ENCODE measurements at regions not wholly inside any gene's neighbourhood (a gene's known extent, or its start where the extent isn't known, plus 50 kb on each side); places are given as distances from the start of the nearest gene placed in this dataset.

DNA sequence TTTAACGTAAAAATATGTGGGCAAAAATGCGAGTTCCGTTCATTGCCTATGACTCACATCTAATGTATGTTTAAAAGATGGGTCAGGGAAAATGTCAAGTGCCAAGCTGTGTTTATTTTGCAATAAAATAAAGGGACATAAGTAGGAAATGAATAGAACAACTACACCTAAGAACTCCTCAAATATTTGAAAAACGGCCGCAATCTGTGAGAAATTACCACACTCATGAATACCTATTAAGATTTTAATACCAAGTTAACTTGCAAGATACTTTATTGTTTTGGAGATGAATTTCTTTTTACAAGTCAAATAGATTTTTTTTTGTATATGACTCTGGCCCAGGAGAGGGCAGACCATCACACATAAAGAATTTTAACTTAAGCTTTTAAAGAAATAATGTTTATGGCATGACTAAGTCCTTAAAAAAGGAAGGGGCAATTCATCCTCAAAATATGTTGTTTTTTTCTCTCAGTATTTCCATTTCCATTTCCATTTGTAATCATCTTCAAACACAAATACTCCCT is 152.7 kb downstream of the SUCNR1 start:
- Histone ChIP-seq H3K4me3 (ENCODE audit: severe bottlenecking) (no peak overlapping the region), H3K4me1 (ENCODE audit: insufficient read depth, poor library complexity, severe bottlenecking) (peaks cover 34% of the 10 kb centered on the region), H3K27ac (ENCODE audit: poor library complexity, severe bottlenecking) (peak overlapping the region; percentile 96), H3K27me3 (ENCODE audit: insufficient read depth, poor library complexity, severe bottlenecking) (no peaks in the 10 kb centered on the region), H3K36me3 (ENCODE audit: low read depth) (no peaks in the 10 kb centered on the region), H3K9me3 (ENCODE audit: severe bottlenecking) (no peaks in the 10 kb centered on the region)
- ATAC-seq (ENCODE audit: low read depth), result peak; percentile 56
- TF ChIP-seq, protein P1, sequence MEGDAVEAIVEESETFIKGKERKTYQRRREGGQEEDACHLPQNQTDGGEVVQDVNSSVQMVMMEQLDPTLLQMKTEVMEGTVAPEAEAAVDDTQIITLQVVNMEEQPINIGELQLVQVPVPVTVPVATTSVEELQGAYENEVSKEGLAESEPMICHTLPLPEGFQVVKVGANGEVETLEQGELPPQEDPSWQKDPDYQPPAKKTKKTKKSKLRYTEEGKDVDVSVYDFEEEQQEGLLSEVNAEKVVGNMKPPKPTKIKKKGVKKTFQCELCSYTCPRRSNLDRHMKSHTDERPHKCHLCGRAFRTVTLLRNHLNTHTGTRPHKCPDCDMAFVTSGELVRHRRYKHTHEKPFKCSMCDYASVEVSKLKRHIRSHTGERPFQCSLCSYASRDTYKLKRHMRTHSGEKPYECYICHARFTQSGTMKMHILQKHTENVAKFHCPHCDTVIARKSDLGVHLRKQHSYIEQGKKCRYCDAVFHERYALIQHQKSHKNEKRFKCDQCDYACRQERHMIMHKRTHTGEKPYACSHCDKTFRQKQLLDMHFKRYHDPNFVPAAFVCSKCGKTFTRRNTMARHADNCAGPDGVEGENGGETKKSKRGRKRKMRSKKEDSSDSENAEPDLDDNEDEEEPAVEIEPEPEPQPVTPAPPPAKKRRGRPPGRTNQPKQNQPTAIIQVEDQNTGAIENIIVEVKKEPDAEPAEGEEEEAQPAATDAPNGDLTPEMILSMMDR (IDR thresholded peaks at IDR 0.05; ENCODE audit: poor library complexity, severe bottlenecking), result peak; percentile 79
- DNase-seq (ENCODE audit: low spot score), result no peak

DNA sequence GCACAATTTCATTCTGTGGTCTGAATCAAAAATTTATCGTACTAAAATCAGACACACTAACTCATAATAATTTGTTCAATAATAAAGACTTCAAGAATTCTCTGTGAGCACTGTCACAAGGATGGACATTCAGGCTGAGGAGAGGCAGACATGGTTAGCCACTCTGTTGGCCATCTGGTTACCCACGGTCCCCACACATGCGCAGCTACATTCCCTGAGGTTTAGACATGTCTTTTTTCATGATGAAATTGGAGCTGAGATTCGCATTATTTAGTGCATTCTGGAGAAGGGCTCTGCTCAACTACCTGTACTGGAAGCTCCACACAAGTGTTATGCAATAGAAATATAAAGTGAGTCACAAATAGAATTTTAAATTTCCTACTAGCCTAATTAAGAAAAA is 156.9 kb downstream of the SUCNR1 start:
- Histone ChIP-seq H3K4me3 (ENCODE audit: severe bottlenecking) (no peak overlapping the region), H3K36me3 (ENCODE audit: low read depth) (no peaks in the 10 kb centered on the region), H3K27ac (ENCODE audit: poor library complexity, severe bottlenecking) (no peak overlapping the region), H3K27me3 (ENCODE audit: insufficient read depth, poor library complexity, severe bottlenecking) (no peaks in the 10 kb centered on the region), H3K9me3 (ENCODE audit: severe bottlenecking) (no peaks in the 10 kb centered on the region), H3K4me1 (ENCODE audit: insufficient read depth, poor library complexity, severe bottlenecking) (peaks cover 20% of the 10 kb centered on the region)
- ATAC-seq (ENCODE audit: low read depth) (no peak), DNase-seq (ENCODE audit: low spot score) (no peak)
- TF ChIP-seq, protein P1 (IDR thresholded peaks at IDR 0.05; ENCODE audit: poor library complexity, severe bottlenecking), result no peak

DNA sequence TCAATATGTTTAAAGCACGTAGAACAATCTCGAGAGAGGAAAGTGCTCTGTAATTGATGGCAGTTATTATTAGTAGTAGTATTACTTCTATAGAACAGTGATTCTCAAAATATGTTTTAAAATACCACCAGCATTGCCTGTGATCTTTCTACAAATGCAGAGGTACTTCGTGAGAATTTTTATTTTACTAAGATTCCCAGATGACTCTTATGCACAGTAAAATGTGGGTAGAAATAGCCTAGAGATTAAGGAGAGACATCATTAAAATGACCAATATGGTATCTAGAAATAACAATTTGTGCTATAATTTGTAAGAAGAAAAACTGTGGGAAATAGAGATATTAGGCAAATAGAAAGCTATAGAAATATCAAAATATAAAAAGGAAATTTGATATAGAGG is 157.9 kb downstream of the SUCNR1 start:
- TF ChIP-seq, protein P1 (IDR thresholded peaks at IDR 0.05; ENCODE audit: poor library complexity, severe bottlenecking), result no peak
- no peaks in the 10 kb centered on the region for H3K9me3 ChIP-seq (ENCODE audit: severe bottlenecking)
- no peaks in the 10 kb centered on the region for H3K36me3 ChIP-seq (ENCODE audit: low read depth)
- peaks cover 11% of the 10 kb centered on the region for H3K4me1 ChIP-seq (ENCODE audit: insufficient read depth, poor library complexity, severe bottlenecking)
- H3K27me3 ChIP-seq (ENCODE audit: insufficient read depth, poor library complexity, severe bottlenecking), result no peaks in the 10 kb centered on the region
- no peak overlapping the region for H3K4me3 ChIP-seq (ENCODE audit: severe bottlenecking)
- DNase-seq (ENCODE audit: low spot score) (no peak), ATAC-seq (ENCODE audit: low read depth) (no peak)
- no peak overlapping the region for H3K27ac ChIP-seq (ENCODE audit: poor library complexity, severe bottlenecking)

DNA sequence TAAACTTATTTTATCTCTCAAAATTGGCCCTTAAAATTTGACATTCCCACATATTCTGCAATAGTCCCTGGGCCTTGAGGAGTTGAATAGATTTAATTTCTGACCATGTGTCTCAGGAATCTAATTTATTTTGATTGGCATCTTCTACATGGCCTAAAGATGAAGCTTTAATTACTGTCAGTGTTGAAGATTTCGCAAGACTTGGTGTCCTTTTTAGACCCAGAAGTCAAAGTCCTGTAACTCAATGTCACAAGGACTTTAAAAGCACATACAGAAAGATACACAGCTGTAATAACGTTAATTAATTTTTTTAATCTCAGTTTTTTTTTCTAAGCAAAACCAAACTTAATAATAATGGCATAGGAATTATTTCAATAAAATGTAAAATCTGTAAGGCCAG is 163.9 kb downstream of the SUCNR1 start:
- H3K4me3 ChIP-seq (ENCODE audit: severe bottlenecking), result no peak overlapping the region
- ATAC-seq (ENCODE audit: low read depth), result no peak
- no peaks in the 10 kb centered on the region for H3K36me3 ChIP-seq (ENCODE audit: low read depth)
- H3K4me1 ChIP-seq (ENCODE audit: insufficient read depth, poor library complexity, severe bottlenecking), result no peaks in the 10 kb centered on the region
- peaks cover 9% of the 10 kb centered on the region for H3K9me3 ChIP-seq (ENCODE audit: severe bottlenecking)
- no peak for DNase-seq (ENCODE audit: low spot score)
- no peaks in the 10 kb centered on the region for H3K27me3 ChIP-seq (ENCODE audit: insufficient read depth, poor library complexity, severe bottlenecking)
- TF ChIP-seq, protein P1 (IDR thresholded peaks at IDR 0.05; ENCODE audit: poor library complexity, severe bottlenecking), result no peak
- no peak overlapping the region for H3K27ac ChIP-seq (ENCODE audit: poor library complexity, severe bottlenecking)

DNA sequence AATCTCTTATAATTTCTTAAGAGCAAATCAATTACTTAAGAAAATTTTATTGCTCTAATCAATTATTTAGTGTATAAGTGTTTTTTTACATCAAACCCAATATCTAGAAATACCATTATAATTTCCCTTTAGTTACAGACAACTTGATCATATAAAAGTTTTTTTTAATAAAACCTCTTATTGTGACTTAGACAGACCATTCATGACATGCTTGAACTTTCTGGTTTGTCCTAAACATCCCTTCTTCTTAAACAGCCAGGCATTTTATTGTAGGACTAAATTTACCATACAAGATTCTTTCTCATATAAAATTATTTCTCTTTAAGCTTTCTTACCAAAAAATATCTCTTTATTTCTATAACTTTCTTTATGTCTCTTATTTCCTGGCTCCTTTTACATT is 164.5 kb downstream of the SUCNR1 start:
- H3K4me3 ChIP-seq (ENCODE audit: severe bottlenecking), result no peak overlapping the region
- no peaks in the 10 kb centered on the region for H3K27me3 ChIP-seq (ENCODE audit: insufficient read depth, poor library complexity, severe bottlenecking)
- peaks cover 9% of the 10 kb centered on the region for H3K9me3 ChIP-seq (ENCODE audit: severe bottlenecking)
- no peak overlapping the region for H3K27ac ChIP-seq (ENCODE audit: poor library complexity, severe bottlenecking)
- ATAC-seq (ENCODE audit: low read depth) (no peak), DNase-seq (ENCODE audit: low spot score) (no peak)
- no peaks in the 10 kb centered on the region for H3K4me1 ChIP-seq (ENCODE audit: insufficient read depth, poor library complexity, severe bottlenecking)
- TF ChIP-seq, protein P1 (IDR thresholded peaks at IDR 0.05; ENCODE audit: poor library complexity, severe bottlenecking), result no peak
- H3K36me3 ChIP-seq (ENCODE audit: low read depth), result no peaks in the 10 kb centered on the region

All from RWPE2 (cell line).